Peyer's patch (tissue), 4 donors: ENCODE measurements at regions not wholly inside any gene's neighbourhood (a gene's known extent, or its start where the extent isn't known, plus 50 kb on each side); places are given as distances from the start of the nearest gene placed in this dataset.

Source experiments
- DNase-seq, 3 donors: peaks; one replicate each; pipeline ENCODE4 v3.0.0-alpha.2; 2017 to 2019
- H3K27ac ChIP-seq, 4 donors: fragments of 200-600 bp; sonication (generic); one replicate each; pipeline ENCODE4 v1.5.1; 2016 to 2019
- H3K27me3 ChIP-seq, 2 donors: fragments of 200-600 bp; sonication (generic); one replicate each; pipeline ENCODE4 v1.5.1; 2019
- H3K36me3 ChIP-seq, 3 donors: fragments of 200-600 bp; sonication (generic); one replicate each; pipeline ENCODE4 v1.5.1; 2016 to 2019
- H3K4me1 ChIP-seq, 4 donors: fragments of 200-600 bp; sonication (generic); one replicate each; pipeline ENCODE4 v1.5.1; 2016 to 2019
- H3K4me3 ChIP-seq, 4 donors: fragments of 200-600 bp; sonication (generic); 1 replicate in 3 of 4; 2 replicates in 1 of 4; pipeline ENCODE4 v1.5.1; 2016 to 2019; ENCODE audit warnings: mild to moderate bottlenecking in 1 of 4
- H3K9me3 ChIP-seq, 4 donors: fragments of 200-600 bp; sonication (generic); one replicate each; pipeline ENCODE4 v1.5.1; 2016 to 2019; ENCODE audit warnings: mild to moderate bottlenecking in 1 of 4
- POLR2A ChIP-seq, 2 donors: fragments of 450-650 bp; IDR thresholded peaks; one replicate each; pipeline ENCODE4 v1.5.1; 2017; ENCODE audit warnings: antibody characterized with exemption in 2 of 2, mild to moderate bottlenecking in 2 of 2, moderate library complexity in 2 of 2
- TF ChIP-seq, protein P1 (sequence below), 6 experiments: fragments of 450-650 bp in 4 of 6; fragments of 200-600 bp in 2 of 6; sonication (generic) in 1 of 6; IDR thresholded peaks; one replicate each; pipeline ENCODE4 v1.5.1; 2017 to 2019; ENCODE audit warnings: antibody characterized with exemption in 6 of 6, mild to moderate bottlenecking in 3 of 6, moderate library complexity in 1 of 6

DNA sequence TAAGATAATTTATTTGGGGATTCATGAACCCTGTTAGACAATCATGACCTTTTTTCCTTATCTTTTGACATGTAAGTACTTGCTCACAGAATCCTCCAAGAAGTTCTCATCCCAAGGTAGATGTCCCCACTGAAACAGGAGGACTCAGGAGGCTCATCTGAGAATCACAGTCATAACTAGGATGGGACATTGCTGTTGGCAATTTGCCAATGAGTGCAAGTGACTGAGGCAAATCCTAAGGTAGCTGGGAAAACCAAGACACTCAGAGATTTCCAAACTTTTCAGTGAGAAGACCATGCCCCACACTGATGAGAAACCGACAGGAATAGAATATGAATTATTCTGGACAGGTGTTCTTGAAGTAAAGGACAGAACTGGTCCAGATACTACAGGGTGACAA is 735.0 kb downstream of the TMEM182 start:
- no peaks in the 10 kb centered on the region for H3K4me1 ChIP-seq
- no peak overlapping the region for H3K27ac ChIP-seq
- no peaks in the 10 kb centered on the region for H3K36me3 ChIP-seq
- no peaks in the 10 kb centered on the region for H3K9me3 ChIP-seq
- H3K4me3 ChIP-seq, result no peak overlapping the region
- TF ChIP-seq, protein P1, sequence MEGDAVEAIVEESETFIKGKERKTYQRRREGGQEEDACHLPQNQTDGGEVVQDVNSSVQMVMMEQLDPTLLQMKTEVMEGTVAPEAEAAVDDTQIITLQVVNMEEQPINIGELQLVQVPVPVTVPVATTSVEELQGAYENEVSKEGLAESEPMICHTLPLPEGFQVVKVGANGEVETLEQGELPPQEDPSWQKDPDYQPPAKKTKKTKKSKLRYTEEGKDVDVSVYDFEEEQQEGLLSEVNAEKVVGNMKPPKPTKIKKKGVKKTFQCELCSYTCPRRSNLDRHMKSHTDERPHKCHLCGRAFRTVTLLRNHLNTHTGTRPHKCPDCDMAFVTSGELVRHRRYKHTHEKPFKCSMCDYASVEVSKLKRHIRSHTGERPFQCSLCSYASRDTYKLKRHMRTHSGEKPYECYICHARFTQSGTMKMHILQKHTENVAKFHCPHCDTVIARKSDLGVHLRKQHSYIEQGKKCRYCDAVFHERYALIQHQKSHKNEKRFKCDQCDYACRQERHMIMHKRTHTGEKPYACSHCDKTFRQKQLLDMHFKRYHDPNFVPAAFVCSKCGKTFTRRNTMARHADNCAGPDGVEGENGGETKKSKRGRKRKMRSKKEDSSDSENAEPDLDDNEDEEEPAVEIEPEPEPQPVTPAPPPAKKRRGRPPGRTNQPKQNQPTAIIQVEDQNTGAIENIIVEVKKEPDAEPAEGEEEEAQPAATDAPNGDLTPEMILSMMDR (IDR thresholded peaks at IDR 0.05), result no peak
- TF ChIP-seq POLR2A (IDR thresholded peaks at IDR 0.05), result no peak
- H3K27me3 ChIP-seq, result no peaks in the 10 kb centered on the region
- no peak for DNase-seq

DNA sequence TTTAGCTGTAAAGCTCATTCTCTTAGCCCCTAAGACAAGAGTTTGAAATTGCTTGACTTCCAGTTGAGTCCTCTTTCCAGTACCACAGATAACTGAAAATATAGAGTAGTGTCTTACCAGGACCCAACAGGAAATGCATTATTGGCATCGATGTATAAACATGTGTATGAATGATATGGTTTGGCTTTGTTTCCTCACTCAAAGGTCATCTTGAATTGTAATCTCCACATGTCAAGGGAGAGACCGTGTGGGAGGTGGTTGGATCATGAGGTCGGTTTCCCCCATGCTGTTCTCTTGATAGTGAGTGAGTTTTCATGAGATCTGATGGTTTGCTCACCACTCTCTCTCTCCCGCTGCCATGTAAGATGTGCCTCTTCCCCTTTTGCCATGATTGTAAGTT is 745.0 kb downstream of the TMEM182 start:
- TF ChIP-seq POLR2A (IDR thresholded peaks at IDR 0.05), result no peak
- TF ChIP-seq, protein P1 (IDR thresholded peaks at IDR 0.05), result no peak
- no peak overlapping the region for H3K4me3 ChIP-seq

DNA sequence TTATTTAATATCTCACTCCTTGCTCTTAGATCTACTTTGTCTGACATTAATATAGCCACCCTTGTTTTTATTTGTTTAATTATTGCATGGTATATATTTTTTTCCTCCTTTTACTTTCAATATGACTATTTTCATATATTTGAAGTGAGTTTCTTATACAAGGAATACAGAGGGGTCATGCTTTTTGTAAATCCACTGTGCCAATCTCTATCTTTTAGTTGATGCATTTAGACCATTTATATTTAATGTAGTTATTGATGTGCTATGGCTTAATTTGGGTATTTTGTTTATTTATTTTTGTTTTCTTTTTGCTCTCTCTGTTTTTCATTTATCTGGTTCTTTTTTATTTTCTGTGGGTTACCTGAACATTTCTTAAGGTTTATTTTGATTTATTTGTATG is 750.6 kb downstream of the TMEM182 start:
- H3K4me3 ChIP-seq, result no peak overlapping the region
- DNase-seq, result no peak
- no peaks in the 10 kb centered on the region for H3K27me3 ChIP-seq
- no peak for TF ChIP-seq POLR2A (IDR thresholded peaks at IDR 0.05)
- TF ChIP-seq, protein P1 (IDR thresholded peaks at IDR 0.05), result no peak
- H3K9me3 ChIP-seq, result peaks cover 0 to 3% (median 0%) of the 10 kb centered on the region in 4 donors
- H3K36me3 ChIP-seq, result no peaks in the 10 kb centered on the region
- H3K4me1 ChIP-seq, result no peaks in the 10 kb centered on the region
- no peak overlapping the region for H3K27ac ChIP-seq

More for the DNA sequence above, 745.0 kb downstream of the TMEM182 start:
- no peak for DNase-seq
- Histone ChIP-seq H3K4me1 (no peaks in the 10 kb centered on the region), H3K27me3 (no peaks in the 10 kb centered on the region), H3K9me3 (no peaks in the 10 kb centered on the region), H3K27ac (no peak overlapping the region), H3K36me3 (no peaks in the 10 kb centered on the region)

DNA sequence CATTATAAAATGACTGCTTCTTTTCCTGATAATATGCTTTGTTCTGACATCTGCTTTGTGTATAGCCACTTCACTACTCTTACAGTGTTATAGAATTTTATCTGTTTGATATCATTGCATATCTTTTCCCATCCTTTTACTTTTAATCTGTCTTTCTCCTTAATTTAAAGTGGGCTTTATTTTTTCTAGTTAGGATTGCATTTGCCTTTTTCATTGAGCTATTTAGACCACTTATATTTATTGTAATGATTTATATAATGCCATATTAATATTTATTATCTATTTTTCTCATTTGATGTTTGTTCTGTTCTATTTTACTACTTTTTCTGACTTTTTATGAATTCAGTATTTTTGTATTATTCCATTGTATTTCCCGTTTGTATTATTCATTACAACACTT is 758.7 kb downstream of the TMEM182 start:
- no peaks in the 10 kb centered on the region for H3K27me3 ChIP-seq
- no peaks in the 10 kb centered on the region for H3K4me1 ChIP-seq
- no peaks in the 10 kb centered on the region for H3K9me3 ChIP-seq
- H3K4me3 ChIP-seq, result no peak overlapping the region
- TF ChIP-seq, protein P1 (IDR thresholded peaks at IDR 0.05), result no peak
- no peak for TF ChIP-seq POLR2A (IDR thresholded peaks at IDR 0.05)
- no peak for DNase-seq
- no peak overlapping the region for H3K27ac ChIP-seq
- H3K36me3 ChIP-seq, result no peaks in the 10 kb centered on the region

DNA sequence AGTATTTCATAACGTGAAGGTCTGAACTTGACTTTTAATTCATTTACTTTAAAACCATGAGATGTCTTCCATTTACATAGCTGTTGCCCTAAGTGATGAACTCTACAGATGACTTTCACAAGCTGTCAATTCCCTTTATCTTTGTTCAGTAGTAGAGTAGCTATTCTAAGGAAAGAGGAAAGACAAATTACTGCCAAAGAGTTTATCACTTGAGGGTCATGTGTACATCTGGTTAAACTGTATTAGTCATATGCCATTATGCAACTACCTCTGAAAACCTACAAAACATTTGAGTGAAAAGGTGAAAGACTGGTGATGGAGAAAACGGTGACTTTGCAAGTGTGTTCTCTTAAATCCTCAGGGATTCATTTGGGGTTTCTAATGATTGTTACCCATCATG is 763.9 kb downstream of the TMEM182 start:
- TF ChIP-seq, protein P1 (IDR thresholded peaks at IDR 0.05), result no peak
- TF ChIP-seq POLR2A (IDR thresholded peaks at IDR 0.05), result no peak
- no peaks in the 10 kb centered on the region for H3K9me3 ChIP-seq
- H3K4me3 ChIP-seq, result no peak overlapping the region
- no peaks in the 10 kb centered on the region for H3K27me3 ChIP-seq
- no peaks in the 10 kb centered on the region for H3K4me1 ChIP-seq
- no peak overlapping the region for H3K27ac ChIP-seq
- no peaks in the 10 kb centered on the region for H3K36me3 ChIP-seq
- no peak for DNase-seq

DNA sequence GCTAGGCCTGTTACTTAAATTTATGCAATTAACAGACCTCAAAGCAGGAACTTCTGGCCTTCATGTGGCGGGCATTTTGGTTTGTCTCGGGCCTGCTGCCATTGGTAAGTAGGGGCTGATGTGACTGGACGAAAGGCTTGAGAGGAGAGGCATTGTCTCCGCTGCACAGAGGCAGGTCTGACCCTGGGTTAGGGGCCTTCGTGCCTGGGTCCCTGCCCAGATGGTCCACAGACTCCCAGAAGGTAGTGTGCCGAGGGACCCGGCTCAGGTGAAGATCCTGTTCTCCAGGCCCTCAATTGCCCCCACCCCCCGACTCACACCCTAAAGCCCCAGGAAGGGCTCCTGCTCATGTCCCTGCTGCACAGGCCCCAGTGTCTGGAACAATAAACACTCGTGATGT is 764.9 kb downstream of the TMEM182 start:
- H3K4me1 ChIP-seq, result no peaks in the 10 kb centered on the region
- TF ChIP-seq, protein P1 (IDR thresholded peaks at IDR 0.05), result no peak
- no peak for TF ChIP-seq POLR2A (IDR thresholded peaks at IDR 0.05)
- no peak for DNase-seq
- no peaks in the 10 kb centered on the region for H3K36me3 ChIP-seq
- H3K9me3 ChIP-seq, result no peaks in the 10 kb centered on the region
- H3K4me3 ChIP-seq, result no peak overlapping the region
- H3K27me3 ChIP-seq, result no peaks in the 10 kb centered on the region
- no peak overlapping the region for H3K27ac ChIP-seq
